Neural cell (in vitro differentiated cells): ENCODE measurements at regions not wholly inside any gene's neighbourhood (a gene's known extent, or its start where the extent isn't known, plus 50 kb on each side); places are given as distances from the start of the nearest gene placed in this dataset.

ENCODE experiments used
- EP300 ChIP-seq: fragments of 450-650 bp; conservative IDR thresholded peaks from 2 replicates; pipeline ENCODE4 v1.6.1; 2014; ENCODE audit warnings: antibody characterized with exemption, mild to moderate bottlenecking, moderate library complexity; ENCODE audit not compliant: poor library complexity, severe bottlenecking
- EZH2 ChIP-seq: fragments of 200-600, 300-800 bp; shearing (Covaris generic), sonication (generic); IDR thresholded peaks from 2 replicates; pipeline ENCODE4 v1.6.1; 2014; ENCODE audit warnings: antibody characterized with exemption, low read length, borderline replicate concordance, mild to moderate bottlenecking; ENCODE audit not compliant: insufficient read depth, poor library complexity, severe bottlenecking
- MXI1 ChIP-seq: fragments of 450-650 bp; conservative IDR thresholded peaks from 2 replicates; pipeline ENCODE4 v1.6.1; 2014; ENCODE audit warnings: antibody characterized with exemption, mild to moderate bottlenecking; ENCODE audit not compliant: poor library complexity, severe bottlenecking
- TF ChIP-seq, protein P1 (sequence below): fragments of 450-650 bp; IDR thresholded peaks from 2 replicates; pipeline ENCODE4 v1.5.1; 2014; ENCODE audit warnings: antibody characterized with exemption, mild to moderate bottlenecking, moderate library complexity; ENCODE audit not compliant: poor library complexity, severe bottlenecking

- TF ChIP-seq, protein P1, sequence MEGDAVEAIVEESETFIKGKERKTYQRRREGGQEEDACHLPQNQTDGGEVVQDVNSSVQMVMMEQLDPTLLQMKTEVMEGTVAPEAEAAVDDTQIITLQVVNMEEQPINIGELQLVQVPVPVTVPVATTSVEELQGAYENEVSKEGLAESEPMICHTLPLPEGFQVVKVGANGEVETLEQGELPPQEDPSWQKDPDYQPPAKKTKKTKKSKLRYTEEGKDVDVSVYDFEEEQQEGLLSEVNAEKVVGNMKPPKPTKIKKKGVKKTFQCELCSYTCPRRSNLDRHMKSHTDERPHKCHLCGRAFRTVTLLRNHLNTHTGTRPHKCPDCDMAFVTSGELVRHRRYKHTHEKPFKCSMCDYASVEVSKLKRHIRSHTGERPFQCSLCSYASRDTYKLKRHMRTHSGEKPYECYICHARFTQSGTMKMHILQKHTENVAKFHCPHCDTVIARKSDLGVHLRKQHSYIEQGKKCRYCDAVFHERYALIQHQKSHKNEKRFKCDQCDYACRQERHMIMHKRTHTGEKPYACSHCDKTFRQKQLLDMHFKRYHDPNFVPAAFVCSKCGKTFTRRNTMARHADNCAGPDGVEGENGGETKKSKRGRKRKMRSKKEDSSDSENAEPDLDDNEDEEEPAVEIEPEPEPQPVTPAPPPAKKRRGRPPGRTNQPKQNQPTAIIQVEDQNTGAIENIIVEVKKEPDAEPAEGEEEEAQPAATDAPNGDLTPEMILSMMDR = no peak
- TF ChIP-seq MXI1 (no peak), EZH2 (no peak), EP300 (no peak)
These were observed 82.8 kb upstream of the TMEM18 start for GRCh38 chr2:760001-760400.
